Liver (tissue), 8 donors: ENCODE measurements at regions not wholly inside any gene's neighbourhood (a gene's known extent, or its start where the extent isn't known, plus 50 kb on each side); places are given as distances from the start of the nearest gene placed in this dataset.
A peak's percentile ranks its signal among the peaks of the same experiment; 100 is the strongest.

Experiments
- DNase-seq: peaks from one replicate; pipeline ENCODE4 v3.0.0-alpha.2; 2017; ENCODE audit warnings: low spot score
- H3K27ac ChIP-seq, 2 donors: one replicate each; pipeline ENCODE4 v1.7.0; 2013; ENCODE audit warnings: inconsistent platforms in 2 of 2, low read length in 2 of 2, control low read depth in 1 of 2, low read depth in 1 of 2, mild to moderate bottlenecking in 1 of 2
- H3K27me3 ChIP-seq, 4 donors: one replicate each; pipeline versions ENCODE4 v1.6.1 to v1.7.0; 2013; ENCODE audit warnings: low read length in 3 of 4, inconsistent platforms in 1 of 4, mild to moderate bottlenecking in 1 of 4, moderate library complexity in 1 of 4; ENCODE audit not compliant: control insufficient read depth in 4 of 4, insufficient read depth in 4 of 4
- H3K36me3 ChIP-seq, 4 donors: one replicate each; pipeline versions ENCODE4 v1.6.1 to v1.7.0; 2013; ENCODE audit warnings: low read length in 3 of 4, mild to moderate bottlenecking in 3 of 4, low read depth in 1 of 4, moderate library complexity in 1 of 4; ENCODE audit not compliant: control insufficient read depth in 4 of 4, insufficient read depth in 3 of 4
- H3K4me1 ChIP-seq, 4 donors: one replicate each; pipeline versions ENCODE4 v1.6.1 to v1.7.0; 2013; ENCODE audit warnings: low read length in 3 of 4, mild to moderate bottlenecking in 3 of 4, moderate library complexity in 1 of 4; ENCODE audit not compliant: control insufficient read depth in 4 of 4, insufficient read depth in 4 of 4
- H3K4me3 ChIP-seq, 3 donors: one replicate each; pipeline versions ENCODE4 v1.6.1 to v1.7.0; 2013; ENCODE audit warnings: low read length in 3 of 3, control low read depth in 1 of 3, low read depth in 1 of 3, mild to moderate bottlenecking in 1 of 3
- H3K9ac ChIP-seq, 2 donors: one replicate each; pipeline ENCODE4 v1.7.0; 2013; ENCODE audit warnings: low read length in 2 of 2, mild to moderate bottlenecking in 2 of 2, moderate library complexity in 2 of 2, control low read depth in 1 of 2, low read depth in 1 of 2
- H3K9me3 ChIP-seq, 4 donors: one replicate each; pipeline versions ENCODE4 v1.6.1 to v1.7.0; 2013; ENCODE audit warnings: low read length in 3 of 4; ENCODE audit not compliant: control insufficient read depth in 4 of 4
- CTCF ChIP-seq: fragments of 150-350 bp; IDR thresholded peaks from 2 replicates; pipeline ENCODE4 v1.5.1; 2017; ENCODE audit warnings: improper control_type of control experiment, low read depth, low read length; ENCODE audit not compliant: missing input control
- FOXA2 ChIP-seq: IDR thresholded peaks from 2 replicates; pipeline ENCODE4 v1.6.1; 2016; ENCODE audit warnings: antibody characterized with exemption
- GABPA ChIP-seq, 2 donors: IDR thresholded peaks in 1 of 2; conservative IDR thresholded peaks in 1 of 2; 2 replicates each; pipeline ENCODE4 v1.6.1; 2016; ENCODE audit warnings: antibody characterized with exemption in 2 of 2, mild to moderate bottlenecking in 1 of 2, moderate library complexity in 1 of 2
- HNF4A ChIP-seq, 2 donors: conservative IDR thresholded peaks; 2 replicates each; pipeline ENCODE4 v1.6.1; 2016; ENCODE audit warnings: antibody characterized with exemption in 2 of 2, mild to moderate bottlenecking in 2 of 2
- JUND ChIP-seq, 2 donors: IDR thresholded peaks; 2 replicates each; pipeline ENCODE4 v1.6.1; 2016; ENCODE audit warnings: antibody characterized with exemption in 2 of 2
- NR2F2 ChIP-seq: IDR thresholded peaks from 2 replicates; pipeline ENCODE4 v1.6.1; 2016; ENCODE audit warnings: antibody characterized with exemption
- RAD21 ChIP-seq, 2 donors: IDR thresholded peaks; 2 replicates each; pipeline ENCODE4 v1.6.1; 2016; ENCODE audit warnings: antibody characterized with exemption in 2 of 2, mild to moderate bottlenecking in 2 of 2
- REST ChIP-seq: IDR thresholded peaks from 2 replicates; pipeline ENCODE4 v1.6.1; 2016; ENCODE audit warnings: antibody characterized with exemption, mild to moderate bottlenecking
- RXRA ChIP-seq, 2 donors: IDR thresholded peaks; 2 replicates each; pipeline ENCODE4 v1.6.1; 2017 to 2018; ENCODE audit warnings: antibody characterized with exemption in 2 of 2, mild to moderate bottlenecking in 1 of 2
- TAF1 ChIP-seq: conservative IDR thresholded peaks from 2 replicates; pipeline ENCODE4 v1.6.1; 2016; ENCODE audit warnings: antibody characterized with exemption, mild to moderate bottlenecking
- YY1 ChIP-seq: IDR thresholded peaks from 2 replicates; pipeline ENCODE4 v1.6.1; 2016; ENCODE audit warnings: antibody characterized with exemption, mild to moderate bottlenecking
- WGBS: extraction: QIAGEN DNeasy Blood & Tissue Kit; methylation state at CpG from one replicate; pipeline ENCODE4 v1.1.7; 2013; 5-methylcytosine and 5-hydroxymethylcytosine counted together
- TF ChIP-seq, protein P1 (sequence below): IDR thresholded peaks from 2 replicates; pipeline ENCODE4 v1.6.1; 2016; ENCODE audit warnings: antibody characterized with exemption
- donor health status: healthy.
- donor health status: healthy.
- donor health status: healthy.
- donor health status: healthy.
- donor health status: healthy.

GRCh38 chr4:53744446-53745160, 153.3 kb upstream of the LNX1 start:
- peak in 1 of 2 donors; percentile 20 for TF ChIP-seq RAD21 (IDR thresholded peaks at IDR 0.05)
- no peak for TF ChIP-seq NR2F2

GRCh38 chr4:53734584-53735353, 143.5 kb upstream of the LNX1 start:
- Histone ChIP-seq H3K27me3 (no peaks in the 10 kb centered on the region), H3K4me3 (no peak overlapping the region), H3K27ac (no peak overlapping the region), H3K9ac (no peak overlapping the region), H3K9me3 (no peaks in the 10 kb centered on the region), H3K36me3 (no peaks in the 10 kb centered on the region), H3K4me1 (no peaks in the 10 kb centered on the region)
- TF ChIP-seq REST: no peak
- TF ChIP-seq JUND (IDR thresholded peaks at IDR 0.05): peak in 1 of 2 donors; percentile 12
- no peak for DNase-seq
- WGBS: 67% methylated on average over 3 of the region's 3 CpGs

More at GRCh38 chr4:53744446-53745160, 153.3 kb upstream of the LNX1 start:
- no peak overlapping the region for H3K27ac ChIP-seq
- no peak overlapping the region for H3K9ac ChIP-seq
- no peak overlapping the region for H3K4me3 ChIP-seq
- H3K36me3 ChIP-seq: no peaks in the 10 kb centered on the region
- WGBS: 36% methylated on average over 4 of the region's 4 CpGs
- H3K9me3 ChIP-seq: no peaks in the 10 kb centered on the region
- no peaks in the 10 kb centered on the region for H3K4me1 ChIP-seq
- no peak for DNase-seq
- no peaks in the 10 kb centered on the region for H3K27me3 ChIP-seq

DNA sequence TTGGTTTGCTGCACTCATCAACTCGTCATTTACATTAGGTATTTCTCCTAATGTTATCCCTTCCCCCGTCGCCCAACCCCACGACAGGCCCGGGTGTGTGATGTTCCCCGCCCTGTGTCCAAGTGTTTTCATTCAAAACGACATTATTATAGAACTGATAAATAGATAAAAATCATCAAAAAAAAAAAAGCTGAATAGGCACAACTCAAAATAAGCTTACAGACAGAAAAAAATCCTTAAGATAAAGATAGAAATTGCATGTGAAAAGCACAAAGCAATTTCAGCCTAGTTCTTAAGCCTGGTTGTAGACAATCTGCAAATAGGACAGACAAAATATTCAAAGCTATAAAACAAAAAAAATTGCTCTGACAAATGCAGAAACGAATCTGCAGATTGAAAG, 142.9 kb upstream of the LNX1 start:
- TF ChIP-seq HNF4A (conservative IDR thresholded peaks at IDR 0.05) (no peak), YY1 (no peak), FOXA2 (no peak), RXRA (IDR thresholded peaks at IDR 0.05) (no peak), JUND (IDR thresholded peaks at IDR 0.05) (no peak), CTCF (no peak), NR2F2 (no peak), GABPA (IDR thresholded peaks at IDR 0.05 in 1 of 2, conservative IDR thresholded peaks at IDR 0.05 in 1 of 2) (no peak), TAF1 (no peak), RAD21 (IDR thresholded peaks at IDR 0.05) (no peak)
- TF ChIP-seq, protein P1, sequence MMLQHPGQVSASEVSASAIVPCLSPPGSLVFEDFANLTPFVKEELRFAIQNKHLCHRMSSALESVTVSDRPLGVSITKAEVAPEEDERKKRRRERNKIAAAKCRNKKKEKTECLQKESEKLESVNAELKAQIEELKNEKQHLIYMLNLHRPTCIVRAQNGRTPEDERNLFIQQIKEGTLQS: no peak
- WGBS: 77% methylated on average over 8 of the region's 8 CpGs
- H3K4me3 ChIP-seq: no peak overlapping the region
- no peaks in the 10 kb centered on the region for H3K36me3 ChIP-seq
- no peaks in the 10 kb centered on the region for H3K27me3 ChIP-seq
- no peak overlapping the region for H3K9ac ChIP-seq
- H3K27ac ChIP-seq: no peak overlapping the region
- H3K9me3 ChIP-seq: no peaks in the 10 kb centered on the region
- no peak for DNase-seq
- no peaks in the 10 kb centered on the region for H3K4me1 ChIP-seq
